Prostate gland (tissue), 2 donors: ENCODE measurements at regions not wholly inside any gene's neighbourhood (a gene's known extent, or its start where the extent isn't known, plus 50 kb on each side); places are given as distances from the start of the nearest gene placed in this dataset.

Source experiments
- DNase-seq: peaks from one replicate; pipeline ENCODE4 v3.0.0-alpha.2; 2019; ENCODE audit warnings: low spot score
- H3K27ac ChIP-seq, 2 donors: fragments of 200-600 bp; sonication (generic); 2 replicates each; pipeline ENCODE4 v1.5.1; 2017 to 2019
- H3K27me3 ChIP-seq: fragments of 200-600 bp; sonication (generic); replicated peaks from 2 replicates; pipeline ENCODE4 v1.5.1; 2019; ENCODE audit not compliant: insufficient read depth
- H3K36me3 ChIP-seq, 2 donors: fragments of 200-600 bp; sonication (generic); 1 replicate in 1 of 2; 2 replicates in 1 of 2; pipeline versions ENCODE4 v1.5.1 to v1.8.1; 2017 to 2019
- H3K4me1 ChIP-seq: fragments of 200-600 bp; sonication (generic); replicated peaks from 2 replicates; pipeline ENCODE4 v1.5.1; 2019
- H3K4me3 ChIP-seq, 2 donors: fragments of 200-600 bp; sonication (generic); 2 replicates each; pipeline ENCODE4 v1.5.1; 2017 to 2019
- H3K9me3 ChIP-seq: fragments of 200-600 bp; sonication (generic); 2 replicates; pipeline ENCODE4 v1.5.1; 2017
- CTCF ChIP-seq, 4 experiments: fragments of 200-600 bp in 2 of 4; fragments of 450-650 bp in 2 of 4; sonication (generic) in 2 of 4; IDR thresholded peaks; 1 replicate in 3 of 4; 2 replicates in 1 of 4; pipeline ENCODE4 v1.5.1; 2016 to 2019; ENCODE audit warnings: antibody characterized with exemption in 4 of 4, mild to moderate bottlenecking in 2 of 4, moderate library complexity in 2 of 4
- POLR2A ChIP-seq: fragments of 450-650 bp; IDR thresholded peaks from one replicate; pipeline ENCODE4 v1.6.1; 2016; ENCODE audit warnings: antibody characterized with exemption, mild to moderate bottlenecking
- POLR2AphosphoS5 ChIP-seq: sonication (generic); formaldehyde crosslinking; IDR thresholded peaks from one replicate; pipeline ENCODE4 v1.6.1; 2017; ENCODE audit warnings: antibody characterized with exemption
- WGBS: methylation state at CpG from one replicate; pipeline ENCODE4 v1.1.5; 2018; 5-methylcytosine and 5-hydroxymethylcytosine counted together
- intact Hi-C: fragments of 100-400 bp; cut with DNase I; formaldehyde crosslinking; loops from one replicate; pipeline ENCODE4 v1.14.2; 2022

- 81% methylated on average over 2 of the region's 2 CpGs for WGBS
- intact Hi-C loops, result no loop called here
- TF ChIP-seq POLR2AphosphoS5, result no peak
- TF ChIP-seq CTCF (IDR thresholded peaks at IDR 0.05), result no peak
- no peak for TF ChIP-seq POLR2A
- H3K36me3 ChIP-seq, result no peaks in the 10 kb centered on the region
- no peaks in the 10 kb centered on the region for H3K27me3 ChIP-seq
- H3K4me3 ChIP-seq, result no peak overlapping the region
- no peak overlapping the region for H3K27ac ChIP-seq
- DNase-seq, result no peak
- no peaks in the 10 kb centered on the region for H3K4me1 ChIP-seq
- H3K9me3 ChIP-seq, result no peaks in the 10 kb centered on the region
Measured at GRCh38 chr6:19492636-19493405, 344.3 kb upstream of the ID4 start.

- no peak for DNase-seq
- no peak overlapping the region for H3K27ac ChIP-seq
- TF ChIP-seq POLR2AphosphoS5, result no peak
- intact Hi-C loops, result no loop called here
- WGBS, result 93% methylated on average over 3 of the region's 3 CpGs
- H3K4me1 ChIP-seq, result no peaks in the 10 kb centered on the region
- no peaks in the 10 kb centered on the region for H3K9me3 ChIP-seq
- no peaks in the 10 kb centered on the region for H3K36me3 ChIP-seq
- H3K4me3 ChIP-seq, result no peak overlapping the region
- H3K27me3 ChIP-seq, result no peaks in the 10 kb centered on the region
Measured at GRCh38 chr6:19501737-19502245, 335.4 kb upstream of the ID4 start.

GRCh38 chr6:19502301-19502700 lies 334.9 kb upstream of the ID4 start:
- DNase-seq, result no peak
- 86% methylated on average over 2 of the region's 2 CpGs for WGBS
- intact Hi-C loops, result no loop called here

GRCh38 chr6:19515939-19516338 lies 321.2 kb upstream of the ID4 start:
- TF ChIP-seq POLR2AphosphoS5, result no peak
- TF ChIP-seq CTCF (IDR thresholded peaks at IDR 0.05), result no peak
- TF ChIP-seq POLR2A, result no peak

More at GRCh38 chr6:19502301-19502700, 334.9 kb upstream of the ID4 start:
- Histone ChIP-seq H3K4me1 (no peaks in the 10 kb centered on the region), H3K4me3 (no peak overlapping the region), H3K9me3 (no peaks in the 10 kb centered on the region), H3K27ac (no peak overlapping the region), H3K27me3 (no peaks in the 10 kb centered on the region), H3K36me3 (no peaks in the 10 kb centered on the region)
- TF ChIP-seq POLR2AphosphoS5 (no peak), POLR2A (no peak), CTCF (IDR thresholded peaks at IDR 0.05) (no peak)

GRCh38 chr6:19519941-19520340 lies 317.2 kb upstream of the ID4 start:
- DNase-seq, result no peak
- 81% methylated on average over 2 of the region's 2 CpGs for WGBS

More at GRCh38 chr6:19515939-19516338, 321.2 kb upstream of the ID4 start:
- H3K9me3 ChIP-seq, result no peaks in the 10 kb centered on the region
- H3K27me3 ChIP-seq, result no peaks in the 10 kb centered on the region
- DNase-seq, result no peak
- 95% methylated on average over 4 of the region's 4 CpGs for WGBS
- no peak overlapping the region for H3K4me3 ChIP-seq
- no peaks in the 10 kb centered on the region for H3K36me3 ChIP-seq
- no peak overlapping the region for H3K27ac ChIP-seq
- intact Hi-C loops, result no loop called here
- H3K4me1 ChIP-seq, result no peaks in the 10 kb centered on the region

More at GRCh38 chr6:19519941-19520340, 317.2 kb upstream of the ID4 start:
- no peaks in the 10 kb centered on the region for H3K27me3 ChIP-seq
- H3K4me3 ChIP-seq, result no peak overlapping the region
- no peak overlapping the region for H3K27ac ChIP-seq
- TF ChIP-seq POLR2AphosphoS5 (no peak), POLR2A (no peak)
- H3K4me1 ChIP-seq, result no peaks in the 10 kb centered on the region
- intact Hi-C loops, result no loop called here
- no peaks in the 10 kb centered on the region for H3K9me3 ChIP-seq
- H3K36me3 ChIP-seq, result no peaks in the 10 kb centered on the region
